Activated CD4-positive, alpha-beta memory T cell treated with anti-CD3 and anti-CD28 coated beads for 36 hours (primary cell): ENCODE measurements at regions not wholly inside any gene's neighbourhood (a gene's known extent, or its start where the extent isn't known, plus 50 kb on each side); places are given as distances from the start of the nearest gene placed in this dataset.
"Not testable (repeated sequence)": the region's sequence is repeated elsewhere in the genome, so short reads cannot be mapped to it uniquely, and the experiment has no call there.

Experiments used
- CTCF ChIA-PET: fragments of 350-600 bp; sonication (Branson Sonifier 250); formaldehyde crosslinking; loops from one replicate; lab custom pipeline; 2021; ENCODE audit warnings: antibody characterized with exemption, inconsistent platforms; lab: Charles Lee
- POLR2A ChIA-PET: fragments of 350-600 bp; sonication (Branson Sonifier 250); formaldehyde crosslinking; loops from one replicate; lab custom pipeline; 2021; ENCODE audit warnings: antibody characterized with exemption; lab: Charles Lee
- DNase-seq: peaks from one replicate; pipeline ENCODE4 v3.0.0-alpha.2; 2020
- H3K27ac Mint-ChIP-seq: one replicate; pipeline ENCODE4 v1.8.0; 2021; ENCODE audit warnings: mixed read lengths
- H3K27me3 Mint-ChIP-seq: one replicate; pipeline ENCODE4 v1.8.0; 2021; ENCODE audit warnings: mixed read lengths
- H3K36me3 Mint-ChIP-seq: one replicate; pipeline ENCODE4 v1.8.0; 2021; ENCODE audit warnings: mixed read lengths
- H3K4me1 Mint-ChIP-seq: one replicate; pipeline ENCODE4 v1.8.0; 2021; ENCODE audit warnings: low read depth, mixed read lengths
- H3K4me3 Mint-ChIP-seq: one replicate; pipeline ENCODE4 v1.8.0; 2021; ENCODE audit warnings: mild to moderate bottlenecking, mixed read lengths
- H3K9me3 Mint-ChIP-seq: one replicate; pipeline ENCODE4 v1.8.0; 2021; ENCODE audit warnings: mixed read lengths
- intact Hi-C: fragments of 100-400 bp; cut with micrococcal nuclease; formaldehyde crosslinking; loops from one replicate; pipeline ENCODE4 v1.15.1; 2023

DNA sequence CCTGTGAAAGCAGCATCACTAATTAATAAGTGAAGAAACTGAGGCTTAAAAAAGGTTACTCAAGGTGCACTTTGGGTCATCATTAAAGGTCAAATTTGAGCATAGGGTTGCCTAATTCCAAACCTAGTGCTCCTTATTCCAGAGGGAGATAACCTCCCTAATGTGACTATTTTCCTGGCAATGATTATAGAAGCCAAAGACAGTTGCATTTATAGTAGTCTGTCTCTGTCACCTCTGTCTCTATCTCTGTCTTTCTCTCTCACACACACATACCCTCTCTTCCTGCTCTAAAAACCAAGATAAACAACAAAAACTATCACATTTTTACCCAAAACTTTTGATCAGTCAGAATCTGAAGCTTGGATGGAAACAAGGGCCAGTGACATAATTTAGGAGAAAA, 172.0 kb upstream of the LMCD1 start:
- ChIA-PET CTCF (no interaction called here), POLR2A (no interaction called here)
- H3K27me3 Mint-ChIP-seq, result no peaks in the 10 kb centered on the region
- intact Hi-C loops, result no loop called here
- H3K9me3 Mint-ChIP-seq, result no peaks in the 10 kb centered on the region
- H3K27ac Mint-ChIP-seq, result no peak overlapping the region
- H3K4me1 Mint-ChIP-seq, result peaks cover 11% of the 10 kb centered on the region
- no peak for DNase-seq
- no peak overlapping the region for H3K4me3 Mint-ChIP-seq
- H3K36me3 Mint-ChIP-seq, result no peaks in the 10 kb centered on the region

DNA sequence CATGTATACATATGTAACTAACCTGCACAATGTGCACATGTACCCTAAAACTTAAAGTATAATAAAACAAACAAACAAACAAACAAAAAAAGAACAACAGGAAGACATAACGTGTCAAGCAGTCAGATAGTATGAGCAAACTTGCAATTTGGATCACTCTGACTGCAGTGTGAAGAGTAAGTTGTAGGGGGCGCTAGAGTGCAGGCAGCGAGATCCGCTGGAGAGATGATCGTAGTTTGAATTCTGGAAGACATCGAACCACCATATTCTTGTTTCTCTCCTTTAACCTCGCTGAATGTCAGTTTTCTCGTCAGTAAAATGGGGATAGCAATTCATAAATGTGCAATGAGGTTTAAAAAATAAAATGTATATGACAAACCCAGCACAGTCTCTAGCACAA, 165.2 kb upstream of the LMCD1 start:
- H3K36me3 Mint-ChIP-seq, result no peaks in the 10 kb centered on the region
- CTCF ChIA-PET, result no interaction called here
- no peaks in the 10 kb centered on the region for H3K9me3 Mint-ChIP-seq
- H3K4me1 Mint-ChIP-seq, result no peaks in the 10 kb centered on the region
- POLR2A ChIA-PET, result no interaction called here
- intact Hi-C loops, result no loop called here
- DNase-seq, result no peak
- no peak overlapping the region for H3K27ac Mint-ChIP-seq
- H3K27me3 Mint-ChIP-seq, result no peaks in the 10 kb centered on the region
- H3K4me3 Mint-ChIP-seq, result no peak overlapping the region

DNA sequence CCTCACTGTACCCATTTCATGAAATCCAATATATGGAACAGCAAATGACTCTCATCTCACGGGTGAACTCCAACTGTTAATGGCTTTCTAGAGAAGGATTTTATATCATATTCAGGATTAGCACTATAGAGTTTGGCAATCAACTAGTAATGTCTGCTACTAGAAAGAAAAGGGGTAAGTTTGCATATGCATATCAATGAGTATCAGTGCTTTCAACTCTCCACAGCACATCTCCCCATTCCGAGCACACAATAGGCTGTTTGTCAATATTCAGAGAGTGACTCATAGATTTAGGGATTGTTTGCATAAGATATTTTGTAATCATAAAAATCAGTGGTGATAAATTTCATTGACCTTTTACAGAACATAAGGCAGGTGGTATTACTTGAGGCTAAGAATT, 163.2 kb upstream of the LMCD1 start:
- CTCF ChIA-PET, result interaction anchor here (0.9 kb wide), 1 partner anchor 14 kb away, joined by 3 read pairs; no protein-coding TSS in a partner anchor
- H3K27ac Mint-ChIP-seq, result no peak overlapping the region
- intact Hi-C loops, result no loop called here

DNA sequence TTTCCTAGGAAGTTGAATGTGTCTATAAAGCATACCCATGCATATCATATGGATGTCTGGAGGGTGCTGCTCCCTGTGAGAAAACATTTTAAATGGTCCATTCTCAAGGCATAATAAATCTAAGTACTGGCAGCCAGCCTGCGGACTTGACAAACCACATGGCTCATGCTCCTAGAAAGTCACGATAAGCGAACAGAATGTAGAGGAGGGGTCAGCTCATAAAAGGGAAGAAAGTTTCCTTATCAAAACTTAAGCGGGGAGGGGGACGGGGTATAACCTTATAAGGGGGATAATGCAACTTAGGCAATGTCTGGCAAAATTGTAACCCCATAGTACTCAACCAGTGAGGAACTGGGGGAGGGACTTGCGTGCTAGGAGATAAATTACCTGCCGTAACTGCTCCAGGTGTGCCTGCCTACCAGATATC, 159.8 kb upstream of the LMCD1 start:
- no peak overlapping the region for H3K4me3 Mint-ChIP-seq
- no peak for DNase-seq
- POLR2A ChIA-PET, result no interaction called here
- H3K27me3 Mint-ChIP-seq, result no peaks in the 10 kb centered on the region
- peaks cover 8% of the 10 kb centered on the region for H3K36me3 Mint-ChIP-seq
- peaks cover 19% of the 10 kb centered on the region for H3K9me3 Mint-ChIP-seq
- intact Hi-C loops, result no loop called here
- no peaks in the 10 kb centered on the region for H3K4me1 Mint-ChIP-seq
- CTCF ChIA-PET, result no interaction called here
- no peak overlapping the region for H3K27ac Mint-ChIP-seq

More for the DNA sequence above, 163.2 kb upstream of the LMCD1 start:
- H3K4me1 Mint-ChIP-seq, result no peaks in the 10 kb centered on the region
- DNase-seq, result no peak
- H3K4me3 Mint-ChIP-seq, result no peak overlapping the region
- H3K36me3 Mint-ChIP-seq, result no peaks in the 10 kb centered on the region
- POLR2A ChIA-PET, result no interaction called here
- no peaks in the 10 kb centered on the region for H3K9me3 Mint-ChIP-seq
- H3K27me3 Mint-ChIP-seq, result no peaks in the 10 kb centered on the region

DNA sequence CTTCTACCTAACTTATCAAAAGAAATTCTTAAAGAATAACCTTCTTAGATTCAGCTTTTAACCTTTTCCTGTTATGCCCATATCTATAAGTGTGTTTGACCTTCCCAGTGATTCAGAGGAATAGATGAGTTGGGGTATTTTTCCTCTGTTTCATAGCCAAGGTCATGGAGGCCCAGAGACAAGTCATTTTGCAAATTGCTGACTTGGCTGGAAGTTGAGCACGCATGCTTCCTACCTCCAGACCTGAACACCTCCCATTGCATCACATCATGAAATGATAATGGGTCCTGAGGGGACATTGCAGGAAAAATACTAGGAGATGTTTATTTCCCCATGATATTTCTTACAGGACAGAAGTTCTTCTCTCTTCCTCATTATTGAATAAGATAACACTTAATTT, 158.6 kb upstream of the LMCD1 start:
- no peaks in the 10 kb centered on the region for H3K4me1 Mint-ChIP-seq
- peaks cover 8% of the 10 kb centered on the region for H3K36me3 Mint-ChIP-seq
- H3K9me3 Mint-ChIP-seq, result peaks cover 19% of the 10 kb centered on the region
- intact Hi-C loops, result no loop called here
- no peak overlapping the region for H3K27ac Mint-ChIP-seq
- no peak overlapping the region for H3K4me3 Mint-ChIP-seq
- ChIA-PET POLR2A (no interaction called here), CTCF (interaction anchor here (0.6 kb wide), 1 partner anchor 74 kb away, joined by 3 read pairs; no protein-coding TSS in a partner anchor)
- DNase-seq, result no peak
- no peaks in the 10 kb centered on the region for H3K27me3 Mint-ChIP-seq

DNA sequence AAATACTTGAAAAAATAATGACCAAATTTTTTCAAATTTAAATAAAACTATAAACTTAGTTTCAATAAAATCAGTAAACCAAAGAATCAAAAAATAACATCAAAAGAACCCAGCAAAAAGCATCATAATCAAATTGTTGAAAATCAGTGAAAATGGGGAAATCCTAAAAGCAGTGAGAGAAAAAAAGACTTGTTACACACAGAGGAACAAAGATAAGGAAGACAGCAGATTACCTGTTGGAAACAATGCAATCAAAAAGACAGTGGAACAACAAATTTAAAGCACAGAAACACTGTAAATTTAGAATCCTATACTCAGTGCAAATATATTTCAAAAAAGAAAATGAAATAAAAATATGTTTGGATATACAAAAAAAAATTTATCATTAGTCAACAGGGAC, 156.2 kb upstream of the LMCD1 start:
- no peak for DNase-seq
- H3K27me3 Mint-ChIP-seq, result no peaks in the 10 kb centered on the region
- H3K27ac Mint-ChIP-seq, result no peak overlapping the region
- ChIA-PET CTCF (interaction anchor here (0.6 to 1.0 kb wide), 2 partner anchors 21 to 44 kb away, joined by 3 read pairs; no protein-coding TSS in a partner anchor), POLR2A (no interaction called here)
- no peaks in the 10 kb centered on the region for H3K4me1 Mint-ChIP-seq
- peaks cover 19% of the 10 kb centered on the region for H3K9me3 Mint-ChIP-seq
- peaks cover 8% of the 10 kb centered on the region for H3K36me3 Mint-ChIP-seq
- intact Hi-C loops, result no loop called here
- no peak overlapping the region for H3K4me3 Mint-ChIP-seq

DNA sequence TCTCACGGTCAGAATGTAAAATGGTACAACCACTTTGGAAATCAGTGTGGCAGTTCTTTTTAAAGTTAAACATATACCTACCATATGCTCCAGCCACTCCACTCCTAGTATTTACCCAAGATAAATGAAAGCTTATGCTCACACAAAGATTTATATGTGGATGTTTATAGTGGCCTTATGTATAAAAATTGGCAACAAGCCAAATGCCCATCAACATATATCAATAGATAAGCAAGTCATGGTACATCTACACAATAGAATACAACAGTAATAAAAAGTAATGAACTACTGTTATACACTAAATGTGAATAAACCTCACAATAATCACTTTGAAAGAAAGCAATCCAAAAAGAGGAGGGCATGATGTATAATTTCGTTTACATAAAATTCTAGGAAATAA, 153.5 kb upstream of the LMCD1 start:
- Mint-ChIP-seq H3K9me3 (peaks cover 19% of the 10 kb centered on the region), H3K4me3 (no peak overlapping the region), H3K36me3 (peaks cover 8% of the 10 kb centered on the region), H3K27me3 (no peaks in the 10 kb centered on the region), H3K27ac (no peak overlapping the region), H3K4me1 (peaks cover 7% of the 10 kb centered on the region)
- no peak for DNase-seq
- ChIA-PET POLR2A (no interaction called here), CTCF (interaction anchor here (2.4 kb wide), 1 partner anchor 69 kb away, joined by 6 read pairs; no protein-coding TSS in a partner anchor)
- intact Hi-C loops, result no loop called here

DNA sequence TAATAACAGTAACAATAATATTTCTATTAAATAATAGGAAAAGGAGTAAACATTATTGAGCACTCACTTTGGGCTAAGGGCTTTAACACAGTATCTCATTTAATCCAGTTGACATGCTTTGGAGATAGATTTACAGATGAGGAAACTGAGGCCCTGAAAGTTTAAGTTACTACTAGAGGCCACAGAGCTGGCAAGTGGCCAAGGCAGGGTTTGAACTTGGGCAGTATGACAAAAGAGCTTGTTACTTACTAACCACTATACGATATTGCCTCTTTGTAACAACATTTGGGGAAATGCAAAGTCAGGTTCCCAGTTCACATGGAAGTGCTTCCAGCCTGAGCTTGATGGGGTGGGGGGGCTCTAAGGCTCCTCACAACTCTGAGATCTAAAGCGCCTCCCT, 149.1 kb upstream of the LMCD1 start:
- Mint-ChIP-seq H3K4me1 (peaks cover 26% of the 10 kb centered on the region), H3K4me3 (no peak overlapping the region), H3K36me3 (peaks cover 2% of the 10 kb centered on the region), H3K27ac (no peak overlapping the region), H3K9me3 (no peaks in the 10 kb centered on the region), H3K27me3 (no peaks in the 10 kb centered on the region)
- CTCF ChIA-PET, result no interaction called here
- DNase-seq, result no peak
- POLR2A ChIA-PET, result no interaction called here
- intact Hi-C loops, result no loop called here

DNA sequence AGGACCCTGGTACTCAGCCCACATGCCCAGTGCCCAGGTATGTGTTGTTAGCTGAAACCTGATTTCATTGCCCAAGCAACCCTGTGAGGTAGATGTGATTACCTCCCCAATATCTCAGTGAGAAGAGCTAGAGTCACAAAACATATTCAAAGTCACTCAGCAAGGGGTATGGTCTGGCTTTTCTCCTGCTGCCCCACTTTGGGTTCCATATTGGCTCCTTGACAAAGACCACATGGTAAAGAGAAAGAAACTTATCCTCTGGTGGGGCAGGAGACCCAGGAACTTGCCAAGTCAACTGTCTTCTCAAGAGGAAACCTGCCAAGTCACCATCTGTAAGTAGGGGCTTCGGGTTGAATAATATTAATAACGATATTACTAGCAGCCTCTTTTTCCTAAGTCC, 148.3 kb upstream of the LMCD1 start:
- ChIA-PET POLR2A (no interaction called here), CTCF (no interaction called here)
- peaks cover 6% of the 10 kb centered on the region for H3K36me3 Mint-ChIP-seq
- H3K27me3 Mint-ChIP-seq, result no peaks in the 10 kb centered on the region
- peaks cover 35% of the 10 kb centered on the region for H3K4me1 Mint-ChIP-seq
- intact Hi-C loops, result no loop called here
- H3K9me3 Mint-ChIP-seq, result no peaks in the 10 kb centered on the region
- H3K4me3 Mint-ChIP-seq, result no peak overlapping the region
- no peak overlapping the region for H3K27ac Mint-ChIP-seq
- DNase-seq, result no peak

DNA sequence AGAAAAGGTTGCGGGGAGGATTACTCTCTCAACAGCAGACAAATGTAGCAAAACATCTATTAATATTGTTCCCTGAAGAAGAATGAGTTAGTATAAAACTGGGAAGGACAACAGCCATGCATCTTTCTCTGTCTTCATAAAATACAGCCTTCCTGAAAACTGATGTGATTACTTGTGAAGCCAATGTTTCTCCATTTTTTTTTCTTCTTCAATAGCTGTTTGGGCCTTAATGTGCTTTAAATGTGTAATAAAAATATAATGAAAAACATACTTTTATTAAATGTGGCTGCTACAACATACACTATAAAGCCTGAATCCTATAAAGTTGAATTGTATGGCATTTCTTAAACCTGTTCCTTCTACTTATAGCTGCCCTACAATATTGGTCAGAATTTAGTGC, 146.3 kb upstream of the LMCD1 start:
- DNase-seq, result no peak
- ChIA-PET POLR2A (no interaction called here), CTCF (interaction anchor here (1.2 kb wide), 1 partner anchor 31 kb away, joined by 3 read pairs; no protein-coding TSS in a partner anchor)
- peaks cover 39% of the 10 kb centered on the region for H3K4me1 Mint-ChIP-seq
- intact Hi-C loops, result no loop called here
- peaks cover 15% of the 10 kb centered on the region for H3K36me3 Mint-ChIP-seq
- H3K27ac Mint-ChIP-seq, result no peak overlapping the region
- no peaks in the 10 kb centered on the region for H3K27me3 Mint-ChIP-seq
- peaks cover 11% of the 10 kb centered on the region for H3K9me3 Mint-ChIP-seq
- H3K4me3 Mint-ChIP-seq, result no peak overlapping the region

DNA sequence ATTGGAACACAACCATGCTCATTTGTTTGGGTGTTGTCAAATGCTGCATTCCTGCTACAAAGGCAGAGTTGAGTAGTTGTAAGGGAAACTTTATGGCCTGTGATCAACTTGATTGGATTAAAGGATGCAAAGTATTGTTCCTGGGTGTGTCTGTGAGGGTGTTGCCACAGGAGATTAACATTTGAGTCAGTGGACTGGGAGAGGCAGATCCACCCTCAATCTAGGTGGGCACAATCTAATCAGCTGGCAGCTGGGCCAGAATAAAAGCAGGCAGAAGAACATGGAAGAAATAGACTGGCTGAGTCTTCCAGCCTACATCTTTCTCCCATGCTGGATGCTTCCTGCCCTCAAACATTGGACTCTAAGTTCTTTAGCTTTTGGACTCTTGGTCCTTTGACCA, 145.6 kb upstream of the LMCD1 start:
- POLR2A ChIA-PET, DNase-seq, H3K27me3 Mint-ChIP-seq, H3K4me3 Mint-ChIP-seq: not testable (repeated sequence)
- intact Hi-C loops, result loop anchor here (2.0 kb wide), 1 partner anchor 145 kb away; the partner anchor contains the start of gene LMCD1
- Mint-ChIP-seq H3K4me1 (peaks cover 39% of the 10 kb centered on the region), H3K36me3 (peaks cover 16% of the 10 kb centered on the region), H3K27ac (peak overlapping the region; percentile 87), H3K9me3 (peaks cover 17% of the 10 kb centered on the region)
- CTCF ChIA-PET, result interaction anchor here (1.2 to 2.1 kb wide), 2 partner anchors 32 to 61 kb away, joined by 3 to 6 read pairs; no protein-coding TSS in a partner anchor

DNA sequence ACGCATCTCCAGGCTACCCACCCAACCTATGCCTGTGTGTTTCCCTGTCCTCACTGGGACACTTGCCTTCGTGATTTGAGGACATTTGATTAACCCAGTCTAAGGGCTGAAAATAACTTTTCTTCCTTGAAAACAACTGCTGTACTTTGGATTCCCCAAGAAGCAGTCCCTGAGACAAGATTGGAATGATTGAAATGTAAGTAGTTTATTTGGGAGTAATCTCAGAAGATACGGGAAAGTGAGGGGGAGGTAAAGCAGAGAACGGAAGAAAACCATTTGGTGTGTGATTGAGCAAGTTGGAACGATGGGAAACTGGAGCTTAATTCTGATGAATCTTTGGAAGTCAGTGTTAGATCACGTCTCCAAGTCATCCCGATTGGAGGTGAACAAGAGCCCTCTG, 143.8 kb upstream of the LMCD1 start:
- Mint-ChIP-seq H3K4me1 (peaks cover 33% of the 10 kb centered on the region), H3K4me3 (no peak overlapping the region), H3K9me3 (peaks cover 24% of the 10 kb centered on the region), H3K27ac (peak overlapping the region; percentile 87), H3K36me3 (peaks cover 21% of the 10 kb centered on the region), H3K27me3 (no peaks in the 10 kb centered on the region)
- ChIA-PET POLR2A (no interaction called here), CTCF (interaction anchor here (0.9 to 2.1 kb wide), 3 partner anchors 33 to 102 kb away, joined by 3 to 6 read pairs (median 3); no protein-coding TSS in a partner anchor)
- intact Hi-C loops, result loop anchor here (1.0 to 2.0 kb wide), 2 partner anchors 38 to 143 kb away; partner anchors contain the start of gene LMCD1
- no peak for DNase-seq

DNA sequence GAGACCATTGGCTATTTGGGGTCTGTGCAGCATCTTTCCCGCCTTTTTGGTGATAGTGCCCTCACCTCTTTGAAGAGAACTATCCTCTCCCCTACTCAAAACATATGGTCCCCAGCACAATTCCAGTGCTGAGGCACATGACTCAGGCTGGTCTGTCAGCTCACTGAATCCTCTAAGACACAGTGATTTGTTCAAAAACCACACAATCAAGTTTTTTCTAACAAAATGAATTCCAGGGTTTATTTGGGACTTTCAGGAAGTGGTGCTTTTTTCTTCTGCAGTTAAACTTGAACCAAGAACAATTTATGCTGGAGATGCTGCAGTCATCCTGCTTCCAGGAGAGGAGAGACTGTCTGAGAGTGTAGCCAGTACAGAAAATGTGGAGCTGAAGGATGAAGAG, 142.5 kb upstream of the LMCD1 start:
- Mint-ChIP-seq H3K4me1 (peaks cover 33% of the 10 kb centered on the region), H3K27me3 (no peaks in the 10 kb centered on the region), H3K36me3 (peaks cover 21% of the 10 kb centered on the region), H3K9me3 (peaks cover 24% of the 10 kb centered on the region), H3K27ac (no peak overlapping the region), H3K4me3 (no peak overlapping the region)
- intact Hi-C loops, result no loop called here
- ChIA-PET CTCF (no interaction called here), POLR2A (no interaction called here)
- no peak for DNase-seq
